Neural cell (in vitro differentiated cells): ENCODE measurements at regions not wholly inside any gene's neighbourhood (a gene's known extent, or its start where the extent isn't known, plus 50 kb on each side); places are given as distances from the start of the nearest gene placed in this dataset.

ENCODE experiments used
- H2AFZ ChIP-seq: fragments of 200-600, 300-800 bp; sonication (generic), shearing (Covaris generic); 2 replicates; pipeline ENCODE4 v1.6.0; 2014; ENCODE audit warnings: low read depth, mild to moderate bottlenecking, antibody characterized with exemption, low read length, moderate library complexity
- H3F3A ChIP-seq: fragments of 200-600 bp; shearing (Covaris generic); 2 replicates; pipeline ENCODE4 v1.6.1; 2016; ENCODE audit warnings: mild to moderate bottlenecking, moderate library complexity, mixed read lengths, antibody characterized with exemption, low read length; ENCODE audit not compliant: insufficient read depth, poor library complexity, severe bottlenecking
- H3K27ac ChIP-seq: fragments of 200-600, 300-800 bp; sonication (generic), shearing (Covaris generic); 2 replicates; pipeline ENCODE4 v1.5.1; 2014; ENCODE audit warnings: mild to moderate bottlenecking, low read length, moderate library complexity
- H3K27me3 ChIP-seq: fragments of 300-800, 200-600 bp; sonication (generic), shearing (Covaris generic); 2 replicates; pipeline ENCODE4 v1.6.0; 2014; ENCODE audit warnings: mild to moderate bottlenecking, low read depth, low read length, moderate library complexity; ENCODE audit not compliant: insufficient read depth
- H3K36me3 ChIP-seq: fragments of 300-800, 200-600 bp; sonication (generic), shearing (Covaris generic); 2 replicates; pipeline ENCODE4 v1.5.1; 2014; ENCODE audit warnings: mild to moderate bottlenecking, antibody characterized with exemption, low read length, moderate library complexity; ENCODE audit not compliant: insufficient read depth
- H3K4me2 ChIP-seq: fragments of 300-800, 200-600 bp; sonication (generic), shearing (Covaris generic); 2 replicates; pipeline ENCODE4 v1.6.0; 2014; ENCODE audit warnings: mild to moderate bottlenecking, low read length
- H3K4me3 ChIP-seq: fragments of 300-800, 200-600 bp; sonication (generic), shearing (Covaris generic); 2 replicates; pipeline ENCODE4 v1.5.1; 2014; ENCODE audit warnings: mild to moderate bottlenecking, low read length, moderate library complexity
- H3K79me2 ChIP-seq: fragments of 200-600 bp; shearing (Covaris generic); replicated peaks from 2 replicates; pipeline ENCODE4 v1.6.0; 2014; ENCODE audit warnings: mild to moderate bottlenecking, low read length, moderate library complexity; ENCODE audit not compliant: insufficient read depth
- H3K9ac ChIP-seq: fragments of 300-800, 200-600 bp; sonication (generic), shearing (Covaris generic); 2 replicates; pipeline ENCODE4 v1.6.1; 2016; ENCODE audit warnings: mild to moderate bottlenecking, low read length, mixed read lengths
- H3K9me2 ChIP-seq: fragments of 200-600 bp; shearing (Covaris generic); 2 replicates; pipeline ENCODE4 v1.6.1; 2016; ENCODE audit warnings: mild to moderate bottlenecking, low read length, mixed read lengths; ENCODE audit not compliant: insufficient read depth
- H3K9me3 ChIP-seq: fragments of 200-600, 300-800 bp; sonication (generic), shearing (Covaris generic); 2 replicates; pipeline ENCODE4 v1.6.1; 2016; ENCODE audit warnings: mild to moderate bottlenecking, mixed run types, low read length, moderate library complexity, mixed read lengths
- H4K20me1 ChIP-seq: fragments of 200-600 bp; shearing (Covaris generic); 2 replicates; pipeline ENCODE4 v1.6.1; 2016; ENCODE audit warnings: mild to moderate bottlenecking, mixed run types; ENCODE audit not compliant: insufficient read depth
- CTCF ChIP-seq: fragments of 450-650 bp; IDR thresholded peaks from 2 replicates; pipeline ENCODE4 v1.5.1; 2014; ENCODE audit warnings: antibody characterized with exemption, mild to moderate bottlenecking, moderate library complexity; ENCODE audit not compliant: poor library complexity, severe bottlenecking
- EP300 ChIP-seq: fragments of 450-650 bp; conservative IDR thresholded peaks from 2 replicates; pipeline ENCODE4 v1.6.1; 2014; ENCODE audit warnings: antibody characterized with exemption, mild to moderate bottlenecking, moderate library complexity; ENCODE audit not compliant: poor library complexity, severe bottlenecking
- EZH2 ChIP-seq: fragments of 200-600, 300-800 bp; shearing (Covaris generic), sonication (generic); IDR thresholded peaks from 2 replicates; pipeline ENCODE4 v1.6.1; 2014; ENCODE audit warnings: antibody characterized with exemption, low read length, borderline replicate concordance, mild to moderate bottlenecking; ENCODE audit not compliant: insufficient read depth, poor library complexity, severe bottlenecking
- MXI1 ChIP-seq: fragments of 450-650 bp; conservative IDR thresholded peaks from 2 replicates; pipeline ENCODE4 v1.6.1; 2014; ENCODE audit warnings: antibody characterized with exemption, mild to moderate bottlenecking; ENCODE audit not compliant: poor library complexity, severe bottlenecking
- POLR2AphosphoS5 ChIP-seq: IDR thresholded peaks from 2 replicates; pipeline ENCODE4 v1.6.1; 2012
- RAD21 ChIP-seq: fragments of 450-650 bp; conservative IDR thresholded peaks from 2 replicates; pipeline ENCODE4 v1.6.1; 2014; ENCODE audit warnings: antibody characterized with exemption, mild to moderate bottlenecking, moderate library complexity
- REST ChIP-seq: IDR thresholded peaks from 2 replicates; pipeline ENCODE4 v1.6.1; 2012; ENCODE audit warnings: borderline replicate concordance
- SMC3 ChIP-seq: fragments of 450-650 bp; conservative IDR thresholded peaks from 2 replicates; pipeline ENCODE4 v1.6.1; 2014; ENCODE audit warnings: antibody characterized with exemption, mild to moderate bottlenecking, moderate library complexity; ENCODE audit not compliant: poor library complexity
- TAF1 ChIP-seq: IDR thresholded peaks from 2 replicates; pipeline ENCODE4 v1.6.1; 2012; ENCODE audit warnings: low read depth

GRCh38 chr2:217286833-217287232 lies 427.0 kb upstream of the TNP1 start:
- Histone ChIP-seq H3K27me3 (no peaks in the 10 kb centered on the region), H3K79me2 (no peaks in the 10 kb centered on the region), H4K20me1 (no peaks in the 10 kb centered on the region), H3K9me2 (no peaks in the 10 kb centered on the region), H3K4me2 (no peak overlapping the region), H3K27ac (no peak overlapping the region), H3K9me3 (peaks cover 4% of the 10 kb centered on the region), H3F3A (no peaks in the 10 kb centered on the region), H3K36me3 (no peaks in the 10 kb centered on the region), H3K4me3 (no peak overlapping the region), H3K9ac (no peak overlapping the region), H2AFZ (no peak overlapping the region)
- no peak for TF ChIP-seq POLR2AphosphoS5
- no peak for TF ChIP-seq SMC3
- TF ChIP-seq MXI1 = no peak
- no peak for TF ChIP-seq CTCF

GRCh38 chr2:217285926-217286325 lies 426.1 kb upstream of the TNP1 start:
- no peaks in the 10 kb centered on the region for H4K20me1 ChIP-seq
- H3K27me3 ChIP-seq = no peaks in the 10 kb centered on the region
- H3K9me3 ChIP-seq = peaks cover 4% of the 10 kb centered on the region
- TF ChIP-seq SMC3 (no peak), MXI1 (no peak)
- H3F3A ChIP-seq = no peaks in the 10 kb centered on the region
- no peak overlapping the region for H3K9ac ChIP-seq
- H3K36me3 ChIP-seq = no peaks in the 10 kb centered on the region
- H3K4me2 ChIP-seq = no peak overlapping the region
- no peak overlapping the region for H3K4me3 ChIP-seq
- H3K9me2 ChIP-seq = no peaks in the 10 kb centered on the region
- no peaks in the 10 kb centered on the region for H3K79me2 ChIP-seq
- H2AFZ ChIP-seq = no peak overlapping the region
- H3K27ac ChIP-seq = no peak overlapping the region

GRCh38 chr2:217283460-217283859 lies 423.6 kb upstream of the TNP1 start:
- H3F3A ChIP-seq = no peaks in the 10 kb centered on the region
- H3K9ac ChIP-seq = no peak overlapping the region
- H3K79me2 ChIP-seq = no peaks in the 10 kb centered on the region
- H3K4me3 ChIP-seq = no peak overlapping the region
- no peak for TF ChIP-seq CTCF
- no peak for TF ChIP-seq EZH2
- no peak for TF ChIP-seq SMC3
- no peak for TF ChIP-seq EP300
- no peak for TF ChIP-seq REST
- no peak for TF ChIP-seq POLR2AphosphoS5
- no peak for TF ChIP-seq MXI1
- no peak for TF ChIP-seq RAD21
- no peak for TF ChIP-seq TAF1
- no peak overlapping the region for H2AFZ ChIP-seq
- H3K9me3 ChIP-seq = peaks cover 4% of the 10 kb centered on the region
- no peaks in the 10 kb centered on the region for H3K9me2 ChIP-seq
- H4K20me1 ChIP-seq = no peaks in the 10 kb centered on the region
- no peak overlapping the region for H3K4me2 ChIP-seq
- no peaks in the 10 kb centered on the region for H3K36me3 ChIP-seq
- H3K27ac ChIP-seq = no peak overlapping the region
- H3K27me3 ChIP-seq = no peaks in the 10 kb centered on the region
